LNCaP clone FGC (cell line): ENCODE measurements at regions not wholly inside any gene's neighbourhood (a gene's known extent, or its start where the extent isn't known, plus 50 kb on each side); places are given as distances from the start of the nearest gene placed in this dataset.
"Not testable (repeated sequence)": the region's sequence is repeated elsewhere in the genome, so short reads cannot be mapped to it uniquely, and the experiment has no call there.

Experiments used
- DNase-seq: peaks from one replicate; pipeline ENCODE4 v3.0.0-alpha.2; 2011; ENCODE audit warnings: low read depth
- H3K4me3 ChIP-seq: 2 replicates; pipeline ENCODE4 v1.5.1; 2011; ENCODE audit warnings: mild to moderate bottlenecking, low read depth, low read length, control low read depth
- TF ChIP-seq, protein P1 (sequence below): IDR thresholded peaks from 2 replicates; pipeline ENCODE4 v1.5.1; 2012; ENCODE audit warnings: mild to moderate bottlenecking; ENCODE audit not compliant: control insufficient read depth, insufficient read depth; ENCODE audit errors: extremely low read depth

DNA sequence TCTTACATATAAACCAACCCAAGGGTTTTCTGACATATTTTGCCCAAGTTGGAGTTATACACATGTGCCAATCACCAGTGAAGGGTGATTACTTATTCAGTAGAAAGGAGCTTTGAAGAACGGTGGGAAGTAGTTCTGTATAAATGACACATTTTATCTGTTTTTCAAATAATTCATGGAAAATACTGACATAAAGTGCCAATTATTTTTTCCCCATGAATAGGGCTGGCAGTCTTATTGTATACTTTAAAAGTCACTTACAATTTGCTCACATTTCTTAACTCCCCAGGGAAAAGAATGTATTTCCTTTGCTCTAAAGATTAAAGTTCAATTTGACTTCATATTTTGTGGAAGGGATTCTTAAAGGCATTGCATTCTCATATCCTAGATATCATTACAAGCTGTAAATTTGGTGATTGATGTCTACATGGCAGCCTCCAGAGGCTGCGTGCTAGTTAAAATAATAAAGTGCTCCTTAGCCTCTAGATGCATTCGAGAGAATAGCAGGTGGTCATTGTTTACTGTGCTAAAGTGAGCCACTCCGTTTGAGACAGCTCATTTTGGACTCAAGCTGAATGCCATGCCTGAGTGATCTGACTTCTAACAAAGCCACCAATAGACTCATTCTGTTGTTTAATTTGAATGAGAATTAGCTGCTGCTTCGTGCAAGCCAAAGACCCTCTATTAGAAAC, 148.8 kb upstream of the NRP1 start:
- DNase-seq, result no peak
- TF ChIP-seq, protein P1, sequence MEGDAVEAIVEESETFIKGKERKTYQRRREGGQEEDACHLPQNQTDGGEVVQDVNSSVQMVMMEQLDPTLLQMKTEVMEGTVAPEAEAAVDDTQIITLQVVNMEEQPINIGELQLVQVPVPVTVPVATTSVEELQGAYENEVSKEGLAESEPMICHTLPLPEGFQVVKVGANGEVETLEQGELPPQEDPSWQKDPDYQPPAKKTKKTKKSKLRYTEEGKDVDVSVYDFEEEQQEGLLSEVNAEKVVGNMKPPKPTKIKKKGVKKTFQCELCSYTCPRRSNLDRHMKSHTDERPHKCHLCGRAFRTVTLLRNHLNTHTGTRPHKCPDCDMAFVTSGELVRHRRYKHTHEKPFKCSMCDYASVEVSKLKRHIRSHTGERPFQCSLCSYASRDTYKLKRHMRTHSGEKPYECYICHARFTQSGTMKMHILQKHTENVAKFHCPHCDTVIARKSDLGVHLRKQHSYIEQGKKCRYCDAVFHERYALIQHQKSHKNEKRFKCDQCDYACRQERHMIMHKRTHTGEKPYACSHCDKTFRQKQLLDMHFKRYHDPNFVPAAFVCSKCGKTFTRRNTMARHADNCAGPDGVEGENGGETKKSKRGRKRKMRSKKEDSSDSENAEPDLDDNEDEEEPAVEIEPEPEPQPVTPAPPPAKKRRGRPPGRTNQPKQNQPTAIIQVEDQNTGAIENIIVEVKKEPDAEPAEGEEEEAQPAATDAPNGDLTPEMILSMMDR, result no peak
- no peak overlapping the region for H3K4me3 ChIP-seq

DNA sequence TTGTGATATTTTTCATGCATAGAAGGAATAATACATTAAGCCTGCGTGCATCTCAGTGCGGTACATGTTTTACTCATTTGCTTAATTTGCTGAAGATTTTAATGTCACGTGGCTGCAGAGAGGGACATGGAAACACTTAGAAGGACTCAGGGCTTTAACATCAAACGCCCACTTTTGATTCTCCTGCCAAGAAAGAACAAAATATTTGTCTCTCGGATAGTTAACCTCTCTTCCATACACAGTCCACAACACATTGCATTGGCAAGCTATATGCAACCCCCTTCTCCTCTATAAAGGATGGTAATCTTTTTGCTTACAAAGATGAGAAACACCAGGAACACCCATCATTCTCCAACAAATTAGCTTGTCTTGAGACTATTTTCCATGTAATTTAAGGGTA, 148.0 kb upstream of the NRP1 start:
- H3K4me3 ChIP-seq, result no peak overlapping the region
- no peak for DNase-seq
- TF ChIP-seq, protein P1, result no peak

DNA sequence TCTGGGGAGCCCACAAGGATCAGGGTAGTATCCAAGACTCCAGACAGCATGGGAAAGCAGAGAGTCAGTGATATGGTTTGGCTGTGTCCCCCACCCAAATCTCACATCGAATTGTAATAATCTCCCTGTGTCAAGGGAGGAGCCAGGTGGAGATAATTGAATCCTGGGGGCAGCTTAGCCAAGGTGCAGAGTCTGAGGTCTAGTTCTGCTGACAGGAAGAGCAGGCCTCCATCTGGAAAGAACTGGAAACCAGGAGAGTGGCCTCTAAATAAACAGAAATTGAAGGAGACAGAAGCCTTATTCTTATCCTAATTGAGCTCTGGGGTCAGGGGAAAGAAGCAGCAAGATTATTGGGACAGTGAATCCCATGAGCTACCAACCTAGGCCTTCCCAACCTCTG, 146.7 kb upstream of the NRP1 start:
- no peak for DNase-seq
- no peak overlapping the region for H3K4me3 ChIP-seq
- TF ChIP-seq, protein P1, result no peak

DNA sequence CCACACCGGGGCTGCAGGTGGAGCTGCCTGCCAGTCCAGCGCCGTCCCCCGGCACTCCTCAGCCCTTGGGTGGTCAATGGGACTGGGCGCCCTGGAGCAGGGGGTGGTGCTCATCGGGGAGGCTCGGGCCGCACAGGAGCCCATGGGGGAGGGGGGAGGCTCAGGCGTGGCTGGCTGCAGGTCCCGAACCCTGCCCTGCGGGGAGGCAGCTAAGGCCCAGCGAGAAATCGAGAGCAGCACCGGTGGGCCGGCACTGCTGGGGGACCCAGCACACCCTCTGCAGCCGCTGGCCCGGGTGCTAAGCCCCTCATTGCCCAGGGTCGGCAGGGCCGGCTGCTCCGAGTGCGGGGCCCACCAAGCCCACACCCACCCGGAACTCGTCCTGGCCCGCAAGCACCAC, 145.9 kb upstream of the NRP1 start:
- DNase-seq, result not testable (repeated sequence)

DNA sequence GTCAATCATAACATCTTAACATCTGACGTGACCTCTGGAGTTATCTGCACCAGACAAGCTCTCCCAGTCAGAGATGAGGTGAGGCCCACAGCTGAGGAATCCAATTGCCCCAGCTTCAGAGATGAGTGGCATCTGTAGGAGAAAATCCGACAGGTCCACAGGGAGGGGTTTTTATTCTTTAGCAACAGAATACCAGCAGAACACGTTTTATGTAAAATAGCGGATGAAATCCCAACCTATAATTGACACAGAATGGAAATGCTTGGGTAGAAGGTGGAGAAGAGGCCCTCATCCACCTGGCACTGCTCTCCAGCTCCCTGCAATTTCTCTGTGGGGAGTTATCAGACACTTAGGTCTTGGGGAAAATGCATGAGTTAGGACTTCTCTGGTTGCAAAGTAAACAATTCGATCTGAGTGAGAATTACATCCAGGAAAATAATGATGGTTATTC, 144.2 kb upstream of the NRP1 start:
- peak; percentile 4 for DNase-seq
- TF ChIP-seq, protein P1, result no peak
- no peak overlapping the region for H3K4me3 ChIP-seq

More for the DNA sequence above, 145.9 kb upstream of the NRP1 start:
- not testable (repeated sequence) for H3K4me3 ChIP-seq

DNA sequence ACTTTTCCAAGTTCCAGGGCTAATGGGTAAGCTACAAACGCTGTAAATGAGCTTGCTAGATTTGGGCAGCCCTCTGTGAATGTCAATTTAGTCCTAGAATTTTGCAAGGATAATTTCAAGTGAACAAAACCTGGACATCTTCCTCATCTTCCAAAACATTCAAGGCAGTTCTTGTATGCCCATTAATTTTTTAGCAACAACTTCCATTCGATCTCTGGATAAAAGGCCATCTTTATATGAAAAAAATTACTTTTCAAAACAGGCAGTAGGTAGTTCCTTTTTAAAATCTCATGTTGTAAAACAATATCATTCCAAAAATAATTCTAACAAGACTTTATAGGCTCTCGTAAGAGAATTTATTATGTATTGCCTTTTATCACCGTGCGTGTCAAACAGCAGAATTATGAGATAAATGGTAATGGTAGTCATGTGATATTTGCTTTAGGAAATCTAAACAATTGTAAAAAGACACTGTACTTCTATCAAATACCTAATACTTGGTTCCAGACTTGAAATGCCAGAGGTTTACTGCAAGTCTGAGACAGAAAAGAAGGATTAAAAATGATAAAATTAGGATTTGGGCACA, 143.7 kb upstream of the NRP1 start:
- TF ChIP-seq, protein P1, result no peak
- DNase-seq, result peak; percentile 74
- H3K4me3 ChIP-seq, result no peak overlapping the region

DNA sequence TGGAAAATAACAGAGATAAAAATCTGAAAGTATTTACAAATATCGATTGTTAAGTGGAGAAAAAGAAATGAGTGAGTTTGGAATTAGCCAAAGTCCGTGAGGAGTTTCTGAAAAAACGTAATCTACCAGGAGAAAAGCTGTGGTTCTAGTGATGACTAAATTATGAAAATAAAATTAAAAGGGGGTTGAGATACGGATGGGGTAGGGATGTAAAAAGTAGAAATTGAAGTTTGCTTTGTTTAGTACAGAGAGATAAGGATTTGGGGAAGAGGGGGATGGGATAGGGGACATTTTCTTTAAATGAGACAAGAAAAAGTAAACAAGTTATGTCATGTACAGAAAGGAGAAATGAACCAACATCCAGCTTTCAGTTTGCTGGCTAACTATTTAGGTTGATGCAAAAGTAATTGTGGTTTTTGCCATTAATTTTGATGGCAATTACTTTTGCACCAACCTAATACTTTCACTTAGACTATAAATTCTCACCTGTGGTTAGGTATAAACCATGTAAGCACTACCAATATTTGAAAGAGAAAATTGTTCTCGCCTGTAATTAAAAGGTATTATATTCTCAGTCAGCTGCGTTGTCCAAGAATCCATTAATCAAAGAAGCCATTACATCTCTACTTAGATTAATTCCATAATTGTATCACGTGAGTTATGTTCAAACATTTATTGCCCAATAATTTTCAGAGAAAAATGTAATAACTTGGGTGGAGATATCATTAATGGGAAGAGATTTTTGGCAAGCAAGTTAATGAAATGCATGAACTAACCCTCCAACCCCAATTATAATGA, 143.0 kb upstream of the NRP1 start:
- TF ChIP-seq, protein P1, result no peak
- DNase-seq, result no peak
- H3K4me3 ChIP-seq, result no peak overlapping the region
